ENCODE measurements at regions not wholly inside any gene's neighbourhood (a gene's known extent, or its start where the extent isn't known, plus 50 kb on each side); places are given as distances from the start of the nearest gene placed in this dataset.
"Not testable (repeated sequence)": the region's sequence is repeated elsewhere in the genome, so short reads cannot be mapped to it uniquely, and the experiment has no call there.

- DNase-seq = no peak
These were observed 303.0 kb downstream of the DAD1 start for GRCh38 chr14:22285991-22286390.

- no peak for DNase-seq
These were observed 306.1 kb downstream of the DAD1 start for GRCh38 chr14:22282949-22283348.

GRCh38 chr14:22282417-22282816 lies 306.6 kb downstream of the DAD1 start:
- no peak for DNase-seq

DNA sequence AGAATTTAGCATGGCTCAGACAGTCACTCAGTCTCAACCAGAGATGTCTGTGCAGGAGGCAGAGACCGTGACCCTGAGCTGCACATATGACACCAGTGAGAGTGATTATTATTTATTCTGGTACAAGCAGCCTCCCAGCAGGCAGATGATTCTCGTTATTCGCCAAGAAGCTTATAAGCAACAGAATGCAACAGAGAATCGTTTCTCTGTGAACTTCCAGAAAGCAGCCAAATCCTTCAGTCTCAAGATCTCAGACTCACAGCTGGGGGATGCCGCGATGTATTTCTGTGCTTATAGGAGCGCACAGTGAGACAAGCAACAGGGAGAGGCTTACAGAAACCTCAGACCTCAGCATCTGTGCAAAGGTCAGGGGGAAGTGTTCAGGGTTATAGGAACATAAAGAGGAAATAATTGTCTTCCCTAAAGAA lies 307.6 kb downstream of the DAD1 start:
- DNase-seq = not testable (repeated sequence)

- no peak for DNase-seq
These were observed 308.3 kb downstream of the DAD1 start for GRCh38 chr14:22280497-22281316.

GRCh38 chr14:22276913-22277816 lies 311.9 kb downstream of the DAD1 start:
- DNase-seq = no peak

GRCh38 chr14:22271838-22272799 lies 316.9 kb downstream of the DAD1 start:
- DNase-seq = no peak

GRCh38 chr14:22268875-22269274 lies 320.1 kb downstream of the DAD1 start:
- DNase-seq = no peak

- DNase-seq = no peak
These were observed 322.3 kb downstream of the DAD1 start for GRCh38 chr14:22266683-22267082.

DNA sequence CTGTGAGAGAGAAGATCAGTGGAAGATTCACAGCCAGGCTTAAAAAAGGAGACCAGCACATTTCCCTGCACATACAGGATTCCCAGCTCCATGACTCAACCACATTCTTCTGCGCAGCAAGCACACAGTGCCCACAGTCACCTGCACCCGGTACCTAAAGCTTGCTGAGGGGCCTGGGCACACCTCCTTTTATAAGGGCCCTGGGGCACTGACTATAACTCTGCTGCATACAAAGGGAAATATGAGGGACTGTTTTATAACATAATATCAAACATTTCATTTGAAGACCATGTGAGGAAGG lies 322.9 kb downstream of the DAD1 start:
- no peak for DNase-seq

DNA sequence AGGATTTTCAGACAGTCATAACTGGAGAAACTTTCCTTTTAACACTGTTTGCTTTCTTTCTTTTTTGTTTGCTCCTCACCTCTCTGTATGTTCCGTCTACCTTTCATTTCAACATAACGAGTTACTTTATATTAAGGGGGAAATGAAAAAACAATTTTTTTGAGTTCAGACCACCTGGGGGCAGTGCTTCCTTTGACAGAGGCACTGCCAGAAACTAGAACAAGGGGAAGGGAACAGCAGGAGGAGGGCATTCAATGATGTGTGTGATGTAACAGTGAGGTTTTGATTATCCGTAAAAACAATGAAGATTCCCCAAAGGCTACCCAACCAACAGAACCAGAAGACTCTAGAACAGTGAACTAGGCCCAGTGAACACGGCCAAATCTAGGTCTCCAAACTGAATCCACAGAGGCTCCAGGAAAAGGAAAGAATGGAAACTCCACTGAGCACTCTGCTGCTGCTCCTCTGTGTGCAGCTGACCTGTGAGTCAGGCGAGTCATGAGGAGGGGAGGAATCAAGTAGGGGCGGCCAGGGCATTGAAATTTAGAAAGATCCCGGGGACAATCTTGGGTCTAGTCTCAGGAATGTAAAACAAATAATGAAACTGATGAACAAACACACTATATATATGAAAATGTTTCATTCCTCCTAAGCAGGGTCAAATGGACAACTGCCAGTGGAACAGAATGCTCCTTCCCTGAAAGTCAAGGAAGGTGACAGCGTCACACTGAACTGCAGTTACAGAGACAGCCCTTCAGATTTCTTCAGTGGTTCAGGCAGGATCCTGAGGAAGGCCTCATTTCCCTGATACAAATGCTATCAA lies 323.5 kb downstream of the DAD1 start:
- DNase-seq = no peak

- DNase-seq = no peak
These were observed 324.3 kb downstream of the DAD1 start for GRCh38 chr14:22264759-22265158.

DNA sequence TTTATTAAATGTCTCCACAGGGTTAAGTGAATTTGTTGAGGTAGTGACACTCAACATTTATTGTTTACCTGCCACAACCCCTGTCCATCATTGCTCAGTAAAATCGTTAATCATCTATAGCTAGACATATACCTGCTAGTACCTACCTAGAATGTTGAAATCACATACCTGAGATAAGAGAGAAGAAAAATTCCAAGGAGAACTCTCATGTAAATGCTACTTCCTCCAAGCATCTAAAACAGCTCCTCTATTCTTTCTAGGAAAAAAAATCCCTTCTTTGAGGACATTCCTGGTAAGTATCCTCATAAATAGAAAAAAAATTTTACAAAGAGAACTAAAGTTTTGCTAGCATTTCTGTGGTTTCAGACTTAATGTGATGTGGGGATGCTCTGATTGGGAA lies 325.1 kb downstream of the DAD1 start:
- DNase-seq = no peak

DNA sequence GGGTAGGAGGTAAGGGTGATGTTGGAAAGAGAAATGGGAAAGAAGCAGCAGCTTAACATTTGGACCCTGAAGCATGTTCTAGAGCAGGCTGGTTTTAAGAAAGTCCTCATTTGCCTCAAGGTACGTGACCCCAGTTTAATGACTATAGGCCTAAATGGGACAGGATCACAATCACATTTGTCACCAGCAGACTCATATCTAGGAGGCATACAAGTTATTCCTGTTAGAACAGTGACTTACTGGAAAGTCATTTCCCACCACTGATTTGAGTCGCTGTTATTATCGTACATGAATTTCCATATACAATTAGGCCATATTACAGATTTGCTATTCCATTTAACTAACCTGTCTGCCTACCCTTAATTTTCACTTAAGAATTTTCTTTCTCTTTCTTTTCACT lies 326.1 kb downstream of the DAD1 start:
- no peak for DNase-seq

DNA sequence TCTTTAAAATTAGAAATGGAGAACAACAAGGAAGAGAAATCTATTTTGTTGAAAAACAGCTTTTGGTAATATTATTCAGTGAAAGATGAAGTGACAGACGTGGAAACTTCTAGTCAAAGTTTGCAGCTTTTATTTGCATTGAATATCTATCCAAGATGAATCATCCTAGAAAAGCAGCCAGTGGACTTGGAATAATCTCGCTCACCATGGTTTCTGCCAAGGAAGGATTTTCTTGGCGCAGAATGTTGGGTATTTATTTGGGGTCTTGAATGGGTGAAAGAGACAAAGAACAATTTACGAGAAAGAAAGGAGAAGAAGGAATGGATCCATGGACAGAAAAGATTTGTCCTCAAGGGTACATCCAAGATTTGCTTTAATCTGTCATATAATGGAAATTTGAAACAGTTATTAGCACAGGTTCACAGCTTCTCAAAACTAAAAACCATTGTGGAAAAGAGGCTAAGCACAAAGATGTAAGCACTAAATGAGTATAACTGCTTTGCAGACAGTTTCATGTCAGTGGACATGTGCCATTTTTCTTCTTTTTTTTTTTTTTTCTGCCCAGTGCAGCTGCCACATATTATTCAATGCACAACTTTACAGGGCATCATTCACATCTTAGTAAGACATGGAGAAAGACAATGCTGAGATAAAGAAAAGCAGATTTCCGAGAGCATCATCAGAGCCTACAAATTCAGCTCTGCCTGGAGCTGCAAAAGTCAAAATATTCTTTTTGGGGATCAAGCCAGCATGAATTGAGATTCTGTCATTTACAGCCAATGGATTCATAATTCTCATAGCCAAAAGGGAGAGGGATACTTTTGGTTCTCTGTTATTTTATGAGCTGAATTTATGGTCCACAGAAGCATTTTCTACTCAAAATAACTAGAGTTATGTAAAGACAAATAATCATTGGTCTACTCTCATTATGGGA lies 333.7 kb downstream of the DAD1 start:
- no peak for DNase-seq

- no peak for DNase-seq
These were observed 336.3 kb downstream of the DAD1 start for GRCh38 chr14:22252686-22253085.

- DNase-seq = no peak
These were observed 337.9 kb downstream of the DAD1 start for GRCh38 chr14:22251090-22251489.

- DNase-seq = no peak
These were observed 339.3 kb downstream of the DAD1 start for GRCh38 chr14:22249770-22250169.

DNA sequence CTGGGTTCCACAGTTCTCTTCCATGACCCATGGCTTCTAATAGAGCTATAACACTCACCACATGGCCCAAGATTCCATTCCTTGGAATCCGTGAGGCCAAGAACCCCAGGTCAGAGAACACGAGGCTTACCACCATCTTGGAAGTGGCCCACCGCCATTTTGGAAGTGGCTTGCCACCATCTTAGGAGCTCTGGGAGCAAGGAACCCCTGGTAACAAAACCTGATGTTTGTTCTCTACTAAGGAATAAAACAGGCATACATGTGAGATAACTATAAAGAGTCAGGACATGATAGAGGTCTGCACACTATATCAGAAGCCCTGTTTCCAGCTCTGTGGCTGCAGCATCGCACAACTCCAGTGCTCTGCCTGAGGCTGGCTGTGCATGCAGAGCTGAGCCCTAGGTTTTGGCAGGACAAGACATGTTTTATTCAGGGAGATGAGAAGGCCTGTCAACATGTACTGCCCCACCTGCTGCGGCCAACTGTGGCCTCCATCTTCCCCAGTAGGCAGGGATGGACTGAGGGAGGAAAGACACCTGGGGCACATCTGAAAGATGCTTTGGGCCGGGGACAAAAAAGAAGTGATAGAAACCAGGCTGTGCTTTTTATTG lies 344.9 kb downstream of the DAD1 start:
- DNase-seq = no peak

DNA sequence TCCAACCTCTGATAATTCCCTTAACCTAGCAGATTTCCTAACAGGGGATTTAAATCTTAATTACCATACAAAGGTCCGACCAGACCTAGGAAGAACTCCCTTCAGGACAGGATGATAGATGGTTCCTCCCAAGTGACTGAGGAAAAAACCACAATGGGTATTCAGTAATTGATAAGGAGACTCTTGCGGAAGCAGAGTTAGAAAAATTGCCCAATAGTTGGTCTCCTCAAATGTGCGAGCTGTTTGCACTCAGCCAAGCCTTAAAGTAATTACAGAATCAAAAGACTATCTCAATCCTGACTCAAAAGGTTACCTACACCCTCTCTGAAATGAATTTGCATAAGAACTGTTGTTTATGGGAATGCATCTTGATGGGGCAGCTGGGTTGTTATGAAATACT lies 350.7 kb downstream of the DAD1 start:
- not testable (repeated sequence) for DNase-seq

Measured in T1000 (cell line).